Osteoblast (primary cell): ENCODE measurements at regions not wholly inside any gene's neighbourhood (a gene's known extent, or its start where the extent isn't known, plus 50 kb on each side); places are given as distances from the start of the nearest gene placed in this dataset.

Experiments used
- DNase-seq: peaks from one replicate; pipeline ENCODE4 v3.0.0; 2011; ENCODE audit warnings: low spot score, mixed read lengths; ENCODE audit not compliant: insufficient read length; ENCODE audit errors: missing footprints
- H2AFZ ChIP-seq: 2 replicates; pipeline ENCODE4 v1.6.0; 2011; ENCODE audit warnings: mild to moderate bottlenecking, low read length
- H3K27ac ChIP-seq: 2 replicates; pipeline ENCODE4 v1.5.1; 2011; ENCODE audit warnings: mild to moderate bottlenecking, low read depth, low read length, moderate library complexity
- H3K27me3 ChIP-seq: 2 replicates; pipeline ENCODE4 v1.6.0; 2012; ENCODE audit warnings: mild to moderate bottlenecking, control low read depth, inconsistent platforms, low read length, moderate library complexity; ENCODE audit not compliant: insufficient read depth
- H3K36me3 ChIP-seq: 2 replicates; pipeline ENCODE4 v1.5.1; 2011; ENCODE audit warnings: mild to moderate bottlenecking, low read length, control low read depth, moderate library complexity; ENCODE audit not compliant: insufficient read depth
- H3K4me1 ChIP-seq: 2 replicates; pipeline ENCODE4 v1.5.1; 2011; ENCODE audit warnings: mild to moderate bottlenecking, low read length, control low read depth, moderate library complexity; ENCODE audit not compliant: insufficient read depth
- H3K4me2 ChIP-seq: 2 replicates; pipeline ENCODE4 v1.6.0; 2011; ENCODE audit warnings: mild to moderate bottlenecking, low read length; ENCODE audit not compliant: insufficient read depth
- H3K4me3 ChIP-seq: fragments of 200-600 bp; sonication (generic); 3 replicates; pipeline ENCODE4 v1.5.1; 2012; ENCODE audit warnings: mild to moderate bottlenecking, low read length, inconsistent platforms; ENCODE audit not compliant: insufficient read depth
- H3K79me2 ChIP-seq: 2 replicates; pipeline ENCODE4 v1.6.0; 2012; ENCODE audit warnings: mild to moderate bottlenecking, low read length, control low read depth, inconsistent platforms; ENCODE audit not compliant: insufficient read depth
- H3K9me3 ChIP-seq: 2 replicates; pipeline ENCODE4 v1.5.1; 2011; ENCODE audit warnings: low read depth, low read length, control low read depth
- H4K20me1 ChIP-seq: 2 replicates; pipeline ENCODE4 v1.6.0; 2012; ENCODE audit warnings: mild to moderate bottlenecking, low read length, control low read depth; ENCODE audit not compliant: insufficient read depth
- TF ChIP-seq, protein P1 (sequence below): IDR thresholded peaks from 2 replicates; pipeline ENCODE4 v1.5.1; 2011; ENCODE audit warnings: mild to moderate bottlenecking, low read depth, low read length, moderate library complexity; ENCODE audit errors: extremely low read depth

DNA sequence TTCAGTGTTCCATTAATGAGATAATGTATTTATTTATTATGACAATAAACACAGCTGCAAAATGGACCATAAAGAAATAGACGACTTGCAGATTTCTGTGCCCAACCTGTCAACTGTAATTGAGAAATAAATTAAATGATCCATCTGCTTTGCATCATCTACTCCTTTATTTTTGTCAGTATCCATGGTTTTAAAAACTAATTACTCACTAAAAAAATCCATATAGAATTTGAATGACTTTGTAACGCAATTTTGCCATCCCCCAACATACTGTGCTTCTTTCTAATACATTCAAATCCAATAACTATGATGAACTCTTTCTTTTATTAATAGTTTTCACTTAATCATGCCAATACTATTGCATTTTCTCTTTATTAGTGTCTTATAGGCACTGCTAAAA, 388.5 kb upstream of the SORCS1 start:
- DNase-seq, result no peak
- H3K4me1 ChIP-seq, result no peaks in the 10 kb centered on the region
- TF ChIP-seq, protein P1, sequence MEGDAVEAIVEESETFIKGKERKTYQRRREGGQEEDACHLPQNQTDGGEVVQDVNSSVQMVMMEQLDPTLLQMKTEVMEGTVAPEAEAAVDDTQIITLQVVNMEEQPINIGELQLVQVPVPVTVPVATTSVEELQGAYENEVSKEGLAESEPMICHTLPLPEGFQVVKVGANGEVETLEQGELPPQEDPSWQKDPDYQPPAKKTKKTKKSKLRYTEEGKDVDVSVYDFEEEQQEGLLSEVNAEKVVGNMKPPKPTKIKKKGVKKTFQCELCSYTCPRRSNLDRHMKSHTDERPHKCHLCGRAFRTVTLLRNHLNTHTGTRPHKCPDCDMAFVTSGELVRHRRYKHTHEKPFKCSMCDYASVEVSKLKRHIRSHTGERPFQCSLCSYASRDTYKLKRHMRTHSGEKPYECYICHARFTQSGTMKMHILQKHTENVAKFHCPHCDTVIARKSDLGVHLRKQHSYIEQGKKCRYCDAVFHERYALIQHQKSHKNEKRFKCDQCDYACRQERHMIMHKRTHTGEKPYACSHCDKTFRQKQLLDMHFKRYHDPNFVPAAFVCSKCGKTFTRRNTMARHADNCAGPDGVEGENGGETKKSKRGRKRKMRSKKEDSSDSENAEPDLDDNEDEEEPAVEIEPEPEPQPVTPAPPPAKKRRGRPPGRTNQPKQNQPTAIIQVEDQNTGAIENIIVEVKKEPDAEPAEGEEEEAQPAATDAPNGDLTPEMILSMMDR, result no peak
- H3K27ac ChIP-seq, result no peak overlapping the region
- H3K79me2 ChIP-seq, result no peaks in the 10 kb centered on the region
- H3K9me3 ChIP-seq, result no peaks in the 10 kb centered on the region
- H4K20me1 ChIP-seq, result no peaks in the 10 kb centered on the region
- no peaks in the 10 kb centered on the region for H3K27me3 ChIP-seq
- no peak overlapping the region for H3K4me2 ChIP-seq
- no peaks in the 10 kb centered on the region for H3K36me3 ChIP-seq
- H3K4me3 ChIP-seq, result no peak overlapping the region
- H2AFZ ChIP-seq, result no peak overlapping the region

DNA sequence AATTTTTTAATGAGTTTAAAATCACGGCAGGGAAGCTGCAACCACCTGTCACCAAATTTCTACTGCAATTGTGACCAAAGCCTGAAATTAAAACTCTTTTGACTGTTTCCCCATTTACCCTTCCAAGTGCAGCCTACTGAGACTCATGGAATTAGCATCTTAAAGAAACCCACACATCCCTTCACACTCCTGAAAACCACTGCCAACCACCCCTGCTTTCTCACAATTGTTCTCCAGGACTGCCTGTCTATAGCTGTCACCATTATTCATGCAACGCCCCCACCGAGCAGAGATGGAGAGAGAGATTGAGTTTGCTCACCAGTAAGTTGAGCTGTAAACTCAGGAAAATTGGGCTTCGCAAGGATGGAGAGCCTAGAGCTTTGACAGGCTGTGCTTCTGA, 383.8 kb upstream of the SORCS1 start:
- TF ChIP-seq, protein P1, result no peak
- Histone ChIP-seq H3K4me1 (no peaks in the 10 kb centered on the region), H3K36me3 (no peaks in the 10 kb centered on the region), H3K4me3 (no peak overlapping the region), H3K4me2 (no peak overlapping the region), H3K27me3 (no peaks in the 10 kb centered on the region), H3K9me3 (no peaks in the 10 kb centered on the region), H3K27ac (no peak overlapping the region), H4K20me1 (no peaks in the 10 kb centered on the region), H2AFZ (no peak overlapping the region), H3K79me2 (no peaks in the 10 kb centered on the region)
- DNase-seq, result no peak

DNA sequence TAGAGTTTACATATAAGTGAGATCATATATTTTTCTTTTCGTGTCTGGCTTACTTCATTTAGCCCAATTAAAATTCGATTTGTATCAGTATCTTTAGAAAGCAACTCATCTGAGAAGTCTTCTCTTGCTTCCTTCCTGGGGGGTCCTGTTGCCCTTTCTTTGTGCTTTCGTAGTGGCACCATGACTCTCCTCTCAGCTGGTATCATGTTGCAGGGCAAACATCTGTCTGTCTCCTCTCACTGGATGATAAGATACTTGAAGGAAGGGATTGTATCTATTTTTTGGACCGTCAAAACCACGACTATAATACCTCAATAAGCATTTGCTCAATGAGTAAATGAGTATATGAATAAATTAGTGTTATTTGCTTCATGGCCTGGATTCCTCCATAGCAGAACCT, 382.5 kb upstream of the SORCS1 start:
- H3K79me2 ChIP-seq, result no peaks in the 10 kb centered on the region
- no peak overlapping the region for H3K27ac ChIP-seq
- H4K20me1 ChIP-seq, result no peaks in the 10 kb centered on the region
- no peaks in the 10 kb centered on the region for H3K9me3 ChIP-seq
- H3K36me3 ChIP-seq, result no peaks in the 10 kb centered on the region
- H3K4me3 ChIP-seq, result no peak overlapping the region
- no peak overlapping the region for H3K4me2 ChIP-seq
- no peak overlapping the region for H2AFZ ChIP-seq
- H3K4me1 ChIP-seq, result no peaks in the 10 kb centered on the region
- TF ChIP-seq, protein P1, result no peak
- H3K27me3 ChIP-seq, result no peaks in the 10 kb centered on the region
- no peak for DNase-seq

DNA sequence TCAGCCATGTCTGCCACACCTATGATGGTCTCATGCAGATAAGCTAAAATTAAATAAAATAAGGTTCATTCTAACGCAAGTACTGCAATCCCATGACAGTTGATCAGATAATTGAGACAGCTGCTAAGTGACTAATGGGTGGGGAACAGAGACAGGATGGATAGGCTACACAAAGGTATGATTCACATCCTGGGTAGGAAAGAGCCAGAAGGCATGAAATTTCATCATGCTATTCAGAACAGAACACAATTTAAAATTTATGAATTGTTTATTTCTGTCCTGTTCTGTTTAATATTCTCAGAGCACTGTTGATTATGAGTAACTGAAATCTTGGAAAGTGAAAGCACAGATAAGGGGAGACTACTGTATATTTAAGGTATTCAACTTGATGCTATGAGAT, 381.8 kb upstream of the SORCS1 start:
- Histone ChIP-seq H3K4me3 (no peak overlapping the region), H3K27ac (no peak overlapping the region)

More for the DNA sequence above, 381.8 kb upstream of the SORCS1 start:
- Histone ChIP-seq H2AFZ (no peak overlapping the region), H3K79me2 (no peaks in the 10 kb centered on the region), H3K4me1 (no peaks in the 10 kb centered on the region), H3K36me3 (no peaks in the 10 kb centered on the region), H3K9me3 (no peaks in the 10 kb centered on the region), H3K4me2 (no peak overlapping the region), H4K20me1 (no peaks in the 10 kb centered on the region), H3K27me3 (no peaks in the 10 kb centered on the region)
- TF ChIP-seq, protein P1, result no peak
- DNase-seq, result no peak
